Activated CD4-positive, alpha-beta T cell treated with anti-CD3 and anti-CD28 coated beads, Interleukin-2, amount 50 U/mL, for 48 hours (primary cell): ENCODE measurements at regions not wholly inside any gene's neighbourhood (a gene's known extent, or its start where the extent isn't known, plus 50 kb on each side); places are given as distances from the start of the nearest gene placed in this dataset.

Source experiments
- DNase-seq, 2 experiments: peaks; one replicate each; pipeline ENCODE4 v3.0.0-alpha.2; 2020

- DNase-seq = no peak
These were observed 895.2 kb upstream of the USP15 start for GRCh38 chr12:61365001-61365400.

GRCh38 chr12:61367281-61367785 is 892.9 kb upstream of the USP15 start:
- no peak for DNase-seq

GRCh38 chr12:61369241-61369910 is 890.8 kb upstream of the USP15 start:
- no peak for DNase-seq

- DNase-seq = no peak
These were observed 875.7 kb upstream of the USP15 start for GRCh38 chr12:61384511-61384910.

- DNase-seq = no peak
These were observed 874.4 kb upstream of the USP15 start for GRCh38 chr12:61385771-61386170.

- DNase-seq = no peak
These were observed 862.5 kb upstream of the USP15 start for GRCh38 chr12:61397668-61398067.

- no peak for DNase-seq
These were observed 848.0 kb upstream of the USP15 start for GRCh38 chr12:61412201-61412600.

GRCh38 chr12:61414470-61414869 is 845.7 kb upstream of the USP15 start:
- no peak for DNase-seq

- DNase-seq = no peak
These were observed 837.4 kb upstream of the USP15 start for GRCh38 chr12:61422786-61423185.

GRCh38 chr12:61452076-61452475 is 808.1 kb upstream of the USP15 start:
- DNase-seq = no peak

- no peak for DNase-seq
These were observed 772.5 kb upstream of the USP15 start for GRCh38 chr12:61487728-61488127.

GRCh38 chr12:61490526-61491498 is 769.4 kb upstream of the USP15 start:
- DNase-seq = no peak

- no peak for DNase-seq
These were observed 758.0 kb upstream of the USP15 start for GRCh38 chr12:61502179-61502578.

GRCh38 chr12:61504396-61505080 is 755.7 kb upstream of the USP15 start:
- no peak for DNase-seq

GRCh38 chr12:61513499-61513898 is 746.7 kb upstream of the USP15 start:
- DNase-seq = no peak

GRCh38 chr12:61514016-61514415 is 746.2 kb upstream of the USP15 start:
- no peak for DNase-seq

- DNase-seq = no peak
These were observed 738.9 kb upstream of the USP15 start for GRCh38 chr12:61521258-61521657.

GRCh38 chr12:61523276-61523992 is 736.8 kb upstream of the USP15 start:
- no peak for DNase-seq

GRCh38 chr12:61524851-61525250 is 735.4 kb upstream of the USP15 start:
- DNase-seq = no peak

- DNase-seq = no peak
These were observed 734.9 kb upstream of the USP15 start for GRCh38 chr12:61525331-61525730.

- DNase-seq = no peak
These were observed 729.7 kb upstream of the USP15 start for GRCh38 chr12:61530456-61530855.

GRCh38 chr12:61531195-61531594 is 729.0 kb upstream of the USP15 start:
- no peak for DNase-seq

GRCh38 chr12:61536117-61536516 is 724.1 kb upstream of the USP15 start:
- DNase-seq = no peak
